PC-3 (cell line): ENCODE measurements at regions not wholly inside any gene's neighbourhood (a gene's known extent, or its start where the extent isn't known, plus 50 kb on each side); places are given as distances from the start of the nearest gene placed in this dataset.

ENCODE experiments used
- ATAC-seq: fragments of 200-7000 bp; cut with Tn5 transposase; 2 replicates; pipeline ENCODE4 v1.9.1; 2020; ENCODE audit warnings: mild to moderate bottlenecking, moderate library complexity
- BruUV-seq: library from RNA; stranded (reverse); fragments of 400-500 nt; replicated peaks from 2 replicates; lab custom pipeline; 2021; lab: Mats Ljungman, UMichigan
- CTCF ChIA-PET: fragments of 300-600 bp; sonication (Branson Sonifier 250); formaldehyde crosslinking; loops from one replicate; lab custom pipeline; 2022; ENCODE audit warnings: antibody characterized with exemption; lab: Charles Lee
- POLR2A ChIA-PET: fragments of 300-600 bp; sonication (Branson Sonifier 250); formaldehyde crosslinking; loops from one replicate; lab custom pipeline; 2022; ENCODE audit warnings: antibody characterized with exemption; ENCODE audit not compliant: unreplicated experiment; lab: Charles Lee
- DNase-seq: peaks from one replicate; pipeline ENCODE4 v3.0.0-alpha.2; 2015
- H2AFZ ChIP-seq: fragments of 300-600 bp; sonication (generic); 2 replicates; pipeline ENCODE4 v1.6.0; 2016; ENCODE audit warnings: antibody characterized with exemption, low read length
- H3F3A ChIP-seq: fragments of 300-600 bp; sonication (generic); one replicate; pipeline ENCODE4 v1.6.0; 2017; ENCODE audit warnings: antibody characterized with exemption, low read length, control low read depth, mild to moderate bottlenecking; ENCODE audit not compliant: unreplicated experiment
- H3K27ac ChIP-seq: fragments of 300-600 bp; sonication (generic); 2 replicates; pipeline ENCODE4 v1.5.1; 2016; ENCODE audit warnings: mild to moderate bottlenecking, low read length
- H3K27me3 ChIP-seq: fragments of 300-600 bp; sonication (generic); 2 replicates; pipeline ENCODE4 v1.6.1; 2016; ENCODE audit warnings: low read length, mixed read lengths
- H3K36me3 ChIP-seq: fragments of 300-600 bp; sonication (generic); 2 replicates; pipeline ENCODE4 v1.6.1; 2016; ENCODE audit warnings: low read depth, mixed run types, low read length, mixed read lengths
- H3K4me1 ChIP-seq: fragments of 300-600 bp; sonication (generic); 2 replicates; pipeline ENCODE4 v1.5.1; 2016; ENCODE audit warnings: low read length; ENCODE audit not compliant: insufficient read depth
- H3K4me2 ChIP-seq: fragments of 300-600 bp; sonication (generic); 2 replicates; pipeline ENCODE4 v1.6.0; 2016; ENCODE audit warnings: low read length
- H3K4me3 ChIP-seq: fragments of 300-600 bp; sonication (generic); 2 replicates; pipeline ENCODE4 v1.5.1; 2016; ENCODE audit warnings: mild to moderate bottlenecking, low read length, mixed read lengths
- H3K79me2 ChIP-seq: fragments of 300-600 bp; sonication (generic); 2 replicates; pipeline ENCODE4 v1.6.1; 2017; ENCODE audit warnings: low read length, mixed read lengths
- H3K9ac ChIP-seq: fragments of 300-600 bp; sonication (generic); 2 replicates; pipeline ENCODE4 v1.6.0; 2016; ENCODE audit warnings: mild to moderate bottlenecking, low read length
- H3K9me2 ChIP-seq: fragments of 300-600 bp; sonication (generic); replicated peaks from 2 replicates; pipeline ENCODE4 v1.6.1; 2016; ENCODE audit warnings: mixed run types, low read length, mixed read lengths
- H3K9me3 ChIP-seq: fragments of 300-600 bp; sonication (generic); 2 replicates; pipeline ENCODE4 v1.6.1; 2016; ENCODE audit warnings: low read length, mixed read lengths
- H4K20me1 ChIP-seq: fragments of 300-600 bp; sonication (generic); 2 replicates; pipeline ENCODE4 v1.6.1; 2016; ENCODE audit warnings: low read length, mixed read lengths
- CTCF ChIP-seq: fragments of 300-600 bp; sonication (generic); conservative IDR thresholded peaks from 2 replicates; pipeline ENCODE4 v1.5.1; 2017; ENCODE audit warnings: antibody characterized with exemption, low read depth, mild to moderate bottlenecking, low read length
- EZH2 ChIP-seq: fragments of 300-600 bp; sonication (generic); IDR thresholded peaks from one replicate; pipeline ENCODE4 v1.6.1; 2017; ENCODE audit warnings: antibody characterized with exemption, mild to moderate bottlenecking, low read length; ENCODE audit not compliant: unreplicated experiment
- EZH2phosphoT487 ChIP-seq: fragments of 300-600 bp; sonication (generic); IDR thresholded peaks from 2 replicates; pipeline ENCODE4 v1.6.1; 2018; ENCODE audit warnings: mild to moderate bottlenecking, antibody characterized with exemption, low read length, borderline replicate concordance
- intact Hi-C: fragments of 100-400 bp; cut with micrococcal nuclease; formaldehyde crosslinking; loops from 2 replicates; pipeline ENCODE4 v1.9.0; 2023

DNA sequence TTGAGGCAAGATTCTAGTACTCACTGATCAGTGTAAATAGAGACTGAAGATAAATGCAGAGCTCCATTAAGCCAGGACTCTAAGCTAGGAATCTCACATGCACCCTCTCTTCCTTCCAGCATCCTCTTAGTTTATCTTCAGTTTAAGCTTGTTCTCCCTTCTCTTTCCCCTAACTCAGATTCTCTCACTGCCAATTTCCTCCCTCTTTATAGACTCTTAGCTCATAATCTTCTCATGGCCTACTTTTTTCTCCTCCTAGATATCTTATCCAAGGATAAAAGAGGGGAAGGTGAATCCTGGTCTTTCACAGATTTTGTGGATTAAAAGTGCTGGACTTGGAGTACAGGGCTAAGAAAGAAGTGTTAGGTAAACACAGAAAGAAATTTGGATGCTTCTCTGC lies 108.9 kb upstream of the TENM3 start:
- no peaks in the 10 kb centered on the region for H3K79me2 ChIP-seq
- H2AFZ ChIP-seq, result no peak overlapping the region
- ATAC-seq (no peak), DNase-seq (no peak)
- H3K9me3 ChIP-seq, result no peaks in the 10 kb centered on the region
- no peaks in the 10 kb centered on the region for H3F3A ChIP-seq
- no peak overlapping the region for H3K4me2 ChIP-seq
- H3K4me1 ChIP-seq, result no peaks in the 10 kb centered on the region
- BruUV-seq, result no TSS peak
- intact Hi-C loops, result no loop called here
- no peak overlapping the region for H3K4me3 ChIP-seq
- TF ChIP-seq EZH2 (no peak), EZH2phosphoT487 (no peak)
- ChIA-PET CTCF (no interaction called here), POLR2A (no interaction called here)
- no peak overlapping the region for H3K27ac ChIP-seq
- H3K9ac ChIP-seq, result no peak overlapping the region
- no peaks in the 10 kb centered on the region for H3K36me3 ChIP-seq
- no peaks in the 10 kb centered on the region for H3K27me3 ChIP-seq
- H4K20me1 ChIP-seq, result no peaks in the 10 kb centered on the region
- H3K9me2 ChIP-seq, result no peaks in the 10 kb centered on the region

DNA sequence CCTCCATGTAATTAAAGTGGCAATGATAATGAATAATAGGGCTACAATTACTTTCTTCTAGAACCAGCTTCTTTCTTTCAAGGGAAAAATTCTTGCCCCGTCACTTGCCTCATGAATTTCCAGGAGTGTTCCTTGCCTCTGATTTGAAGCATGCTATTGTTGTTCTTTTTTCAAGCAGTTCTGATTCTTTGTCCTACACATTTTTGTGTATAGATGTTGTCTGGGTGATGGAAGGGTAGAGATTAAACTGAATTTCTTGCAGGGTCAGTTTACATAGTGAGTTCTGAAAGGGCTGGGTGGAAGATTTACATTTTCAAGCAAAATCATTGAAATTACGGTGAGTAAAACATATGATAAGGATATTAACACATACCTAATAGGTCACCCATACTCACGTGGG lies 107.0 kb upstream of the TENM3 start:
- Histone ChIP-seq H2AFZ (no peak overlapping the region), H3K4me2 (no peak overlapping the region), H3K9ac (no peak overlapping the region), H4K20me1 (no peaks in the 10 kb centered on the region), H3K4me3 (no peak overlapping the region), H3K27me3 (no peaks in the 10 kb centered on the region), H3K79me2 (no peaks in the 10 kb centered on the region), H3K9me3 (no peaks in the 10 kb centered on the region), H3K9me2 (no peaks in the 10 kb centered on the region), H3K36me3 (no peaks in the 10 kb centered on the region), H3K4me1 (no peaks in the 10 kb centered on the region), H3K27ac (no peak overlapping the region), H3F3A (no peaks in the 10 kb centered on the region)
- no TSS peak for BruUV-seq
- POLR2A ChIA-PET, result no interaction called here
- intact Hi-C loops, result no loop called here
- no peak for DNase-seq
- TF ChIP-seq CTCF (no peak), EZH2phosphoT487 (no peak), EZH2 (no peak)
- CTCF ChIA-PET, result no interaction called here
- ATAC-seq, result no peak

DNA sequence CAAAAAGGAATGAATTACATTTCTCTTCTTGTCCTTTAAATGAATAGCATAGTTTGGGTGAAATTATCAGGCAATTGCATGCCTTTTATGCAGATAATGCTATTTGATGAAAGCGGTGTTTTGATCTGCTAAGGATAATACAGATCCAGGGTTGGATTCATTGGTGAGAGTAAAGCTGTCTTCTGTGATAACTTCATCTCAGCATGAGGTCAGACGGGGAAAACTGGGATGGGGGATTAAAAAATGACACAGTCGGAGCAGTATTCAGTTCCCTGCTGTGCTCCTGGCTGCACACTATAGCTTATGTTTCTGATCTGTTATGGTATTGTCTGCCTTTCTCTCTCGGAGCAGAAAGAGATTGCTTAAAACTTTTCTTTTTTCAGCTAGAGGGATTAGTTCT lies 105.9 kb upstream of the TENM3 start:
- CTCF ChIA-PET, result no interaction called here
- H3F3A ChIP-seq, result no peaks in the 10 kb centered on the region

More for the DNA sequence above, 105.9 kb upstream of the TENM3 start:
- intact Hi-C loops, result no loop called here
- Histone ChIP-seq H3K4me3 (no peak overlapping the region), H3K36me3 (no peaks in the 10 kb centered on the region), H3K79me2 (no peaks in the 10 kb centered on the region), H4K20me1 (no peaks in the 10 kb centered on the region), H3K27ac (no peak overlapping the region), H3K27me3 (no peaks in the 10 kb centered on the region), H3K9ac (no peak overlapping the region), H3K9me2 (no peaks in the 10 kb centered on the region), H2AFZ (no peak overlapping the region), H3K4me1 (no peaks in the 10 kb centered on the region), H3K9me3 (no peaks in the 10 kb centered on the region), H3K4me2 (no peak overlapping the region)
- no peak for TF ChIP-seq CTCF
- no peak for DNase-seq
- no TSS peak for BruUV-seq
- no peak for ATAC-seq
- POLR2A ChIA-PET, result no interaction called here
